ENCODE measurements at regions not wholly inside any gene's neighbourhood (a gene's known extent, or its start where the extent isn't known, plus 50 kb on each side); places are given as distances from the start of the nearest gene placed in this dataset.

- no peaks in the 10 kb centered on the region for H3K4me1 ChIP-seq (ENCODE audit: control insufficient read depth, insufficient read depth, low read length)
- no peak overlapping the region for H3K4me3 ChIP-seq (ENCODE audit: low read depth, low read length)
- H3K9ac ChIP-seq (ENCODE audit: low read length) = no peak overlapping the region
These were observed 981.3 kb upstream of the ALCAM start for GRCh38 chr3:104385421-104385820.

GRCh38 chr3:104388619-104389018 lies 978.1 kb upstream of the ALCAM start:
- Histone ChIP-seq H3K9me3 (ENCODE audit: control insufficient read depth, insufficient read depth, low read depth, low read length) (peaks cover 23% of the 10 kb centered on the region; the same call in 1 of the 2 replicates), H3K36me3 (ENCODE audit: control insufficient read depth, insufficient read depth, low read length) (peaks cover 3% of the 10 kb centered on the region; the same call in 1 of the 2 replicates), H3K27me3 (ENCODE audit: control insufficient read depth, insufficient read depth, low read length) (no peaks in the 10 kb centered on the region), H3K27ac (ENCODE audit: low read depth, low read length) (no peak overlapping the region), H3K4me3 (ENCODE audit: low read depth, low read length) (no peak overlapping the region), H3K9ac (ENCODE audit: low read length) (no peak overlapping the region), H3K4me1 (ENCODE audit: control insufficient read depth, insufficient read depth, low read length) (no peaks in the 10 kb centered on the region)

More at GRCh38 chr3:104385421-104385820, 981.3 kb upstream of the ALCAM start:
- H3K9me3 ChIP-seq (ENCODE audit: control insufficient read depth, insufficient read depth, low read depth, low read length) = peaks cover 4% of the 10 kb centered on the region; the same call in 1 of the 2 replicates
- no peaks in the 10 kb centered on the region for H3K27me3 ChIP-seq (ENCODE audit: control insufficient read depth, insufficient read depth, low read length)
- no peak overlapping the region for H3K27ac ChIP-seq (ENCODE audit: low read depth, low read length)
- peaks cover 7% of the 10 kb centered on the region; the same call in 1 of the 2 replicates for H3K36me3 ChIP-seq (ENCODE audit: control insufficient read depth, insufficient read depth, low read length)

- H3K4me3 ChIP-seq (ENCODE audit: low read depth, low read length) = no peak overlapping the region
- H3K4me1 ChIP-seq (ENCODE audit: control insufficient read depth, insufficient read depth, low read length) = no peaks in the 10 kb centered on the region
- H3K36me3 ChIP-seq (ENCODE audit: control insufficient read depth, insufficient read depth, low read length) = peaks cover 3% of the 10 kb centered on the region; the same call in 1 of the 2 replicates
- H3K27ac ChIP-seq (ENCODE audit: low read depth, low read length) = no peak overlapping the region
- no peaks in the 10 kb centered on the region for H3K27me3 ChIP-seq (ENCODE audit: control insufficient read depth, insufficient read depth, low read length)
- H3K9ac ChIP-seq (ENCODE audit: low read length) = no peak overlapping the region
- H3K9me3 ChIP-seq (ENCODE audit: control insufficient read depth, insufficient read depth, low read depth, low read length) = peaks cover 23% of the 10 kb centered on the region; the same call in 1 of the 2 replicates
These were observed 974.4 kb upstream of the ALCAM start for GRCh38 chr3:104392327-104392726.

GRCh38 chr3:104396974-104397669 lies 969.6 kb upstream of the ALCAM start:
- Histone ChIP-seq H3K9me3 (ENCODE audit: control insufficient read depth, insufficient read depth, low read depth, low read length) (peaks cover 17% of the 10 kb centered on the region; the same call in 1 of the 2 replicates), H3K27ac (ENCODE audit: low read depth, low read length) (no peak overlapping the region), H3K27me3 (ENCODE audit: control insufficient read depth, insufficient read depth, low read length) (no peaks in the 10 kb centered on the region)

DNA sequence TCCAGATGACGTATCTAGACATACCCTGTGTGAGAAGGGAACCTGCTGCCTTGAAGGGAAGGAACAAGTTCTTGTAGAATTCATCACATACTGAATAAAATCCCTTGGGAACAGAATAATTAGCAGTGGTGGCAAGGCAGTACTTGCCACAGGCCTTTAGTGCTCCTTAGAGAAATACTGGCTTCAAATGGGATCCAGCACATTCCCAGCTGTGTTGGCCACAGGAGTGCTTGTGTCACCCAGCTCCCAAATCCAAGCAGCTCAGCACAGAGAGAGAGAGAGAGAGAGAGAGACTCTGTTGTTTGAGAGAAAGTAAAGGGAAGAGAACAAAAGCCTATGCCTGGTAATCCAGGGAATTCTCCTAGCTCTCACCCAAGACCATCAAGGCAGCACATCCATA lies 969.0 kb upstream of the ALCAM start:
- Histone ChIP-seq H3K4me3 (ENCODE audit: low read depth, low read length) (no peak overlapping the region), H3K4me1 (ENCODE audit: control insufficient read depth, insufficient read depth, low read length) (no peaks in the 10 kb centered on the region), H3K27ac (ENCODE audit: low read depth, low read length) (no peak overlapping the region)

More at GRCh38 chr3:104396974-104397669, 969.6 kb upstream of the ALCAM start:
- H3K36me3 ChIP-seq (ENCODE audit: control insufficient read depth, insufficient read depth, low read length) = no peaks in the 10 kb centered on the region; the same call in 1 of the 2 replicates
- no peak overlapping the region for H3K4me3 ChIP-seq (ENCODE audit: low read depth, low read length)
- H3K9ac ChIP-seq (ENCODE audit: low read length) = no peak overlapping the region
- no peaks in the 10 kb centered on the region for H3K4me1 ChIP-seq (ENCODE audit: control insufficient read depth, insufficient read depth, low read length)

GRCh38 chr3:104402902-104403301 lies 963.8 kb upstream of the ALCAM start:
- no peaks in the 10 kb centered on the region for H3K27me3 ChIP-seq (ENCODE audit: control insufficient read depth, insufficient read depth, low read length)

More for the DNA sequence above, 969.0 kb upstream of the ALCAM start:
- no peak overlapping the region for H3K9ac ChIP-seq (ENCODE audit: low read length)
- peaks cover 14% of the 10 kb centered on the region; the same call in 1 of the 2 replicates for H3K9me3 ChIP-seq (ENCODE audit: control insufficient read depth, insufficient read depth, low read depth, low read length)
- H3K27me3 ChIP-seq (ENCODE audit: control insufficient read depth, insufficient read depth, low read length) = no peaks in the 10 kb centered on the region
- H3K36me3 ChIP-seq (ENCODE audit: control insufficient read depth, insufficient read depth, low read length) = no peaks in the 10 kb centered on the region; the same call in 1 of the 2 replicates

DNA sequence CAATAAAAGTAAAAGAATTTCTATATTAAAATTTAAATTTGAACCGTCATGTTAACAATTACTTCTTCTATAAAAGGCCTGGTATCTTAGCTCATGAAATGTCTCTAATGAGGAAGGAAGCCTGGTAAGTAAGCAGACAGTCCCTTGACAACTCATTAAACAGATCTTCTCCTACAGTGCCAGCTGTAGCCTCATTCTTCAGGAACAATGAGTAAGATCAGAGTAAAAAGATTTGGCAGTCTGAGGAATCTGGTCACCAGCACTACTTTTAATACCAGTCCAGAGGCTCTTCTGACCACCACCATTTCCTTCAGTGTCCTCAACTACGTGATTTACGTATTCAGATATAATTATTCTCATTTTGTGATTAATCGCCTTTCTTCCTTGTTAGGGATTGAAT lies 955.0 kb upstream of the ALCAM start:
- H3K27ac ChIP-seq (ENCODE audit: low read depth, low read length) = no peak overlapping the region
- H3K9ac ChIP-seq (ENCODE audit: low read length) = no peak overlapping the region
- no peaks in the 10 kb centered on the region for H3K4me1 ChIP-seq (ENCODE audit: control insufficient read depth, insufficient read depth, low read length)
- no peak overlapping the region for H3K4me3 ChIP-seq (ENCODE audit: low read depth, low read length)
- H3K36me3 ChIP-seq (ENCODE audit: control insufficient read depth, insufficient read depth, low read length) = peaks cover 23% of the 10 kb centered on the region; the same call in 1 of the 2 replicates
- H3K9me3 ChIP-seq (ENCODE audit: control insufficient read depth, insufficient read depth, low read depth, low read length) = no peaks in the 10 kb centered on the region
- H3K27me3 ChIP-seq (ENCODE audit: control insufficient read depth, insufficient read depth, low read length) = no peaks in the 10 kb centered on the region

More at GRCh38 chr3:104402902-104403301, 963.8 kb upstream of the ALCAM start:
- no peak overlapping the region for H3K4me3 ChIP-seq (ENCODE audit: low read depth, low read length)
- no peak overlapping the region for H3K27ac ChIP-seq (ENCODE audit: low read depth, low read length)
- peaks cover 14% of the 10 kb centered on the region; the same call in 1 of the 2 replicates for H3K9me3 ChIP-seq (ENCODE audit: control insufficient read depth, insufficient read depth, low read depth, low read length)
- no peak overlapping the region for H3K9ac ChIP-seq (ENCODE audit: low read length)
- peaks cover 5% of the 10 kb centered on the region; the same call in 1 of the 2 replicates for H3K36me3 ChIP-seq (ENCODE audit: control insufficient read depth, insufficient read depth, low read length)
- no peaks in the 10 kb centered on the region for H3K4me1 ChIP-seq (ENCODE audit: control insufficient read depth, insufficient read depth, low read length)

DNA sequence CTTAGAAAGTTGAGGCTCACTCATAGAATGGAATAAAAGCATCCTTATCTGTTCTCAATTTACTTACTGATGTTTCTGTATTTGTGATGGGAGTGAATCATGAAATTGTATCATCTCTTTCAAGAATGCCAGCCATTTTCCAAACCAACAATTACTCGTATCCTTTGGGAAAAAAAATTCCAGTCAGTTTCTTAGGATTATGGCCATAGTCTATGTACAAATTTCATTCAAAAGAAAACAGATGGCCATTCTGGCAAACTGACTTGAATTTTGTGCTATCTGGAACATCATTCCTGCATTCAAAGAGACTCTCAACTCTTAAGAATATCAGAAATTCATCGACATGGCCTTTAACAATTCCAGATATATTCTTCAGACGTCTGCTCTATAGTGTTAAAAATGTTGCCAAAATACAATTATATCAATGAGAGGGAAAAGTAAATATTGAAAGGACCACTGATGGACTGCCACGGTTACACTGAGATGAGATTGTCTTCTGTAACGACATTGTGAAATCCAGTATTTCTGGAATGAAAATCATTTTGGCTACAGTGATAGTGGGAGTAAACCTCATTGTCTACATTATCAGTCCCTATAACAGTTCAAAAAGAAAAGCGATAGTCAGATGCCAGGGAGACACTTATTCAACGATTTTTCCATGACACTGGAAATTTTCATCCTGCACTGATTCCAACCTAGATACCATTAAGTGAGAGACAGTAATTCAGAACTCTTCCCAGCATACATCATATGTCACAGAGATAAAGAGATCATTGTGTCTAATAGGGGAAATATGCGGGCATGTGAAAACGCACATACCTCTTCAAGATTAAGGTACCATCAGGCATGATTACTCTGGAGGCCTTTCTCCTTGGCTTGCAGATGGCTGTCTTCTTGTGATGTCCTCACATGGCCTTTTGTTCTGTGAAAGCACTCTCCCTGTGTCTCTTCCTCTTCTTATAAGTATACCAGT lies 953.8 kb upstream of the ALCAM start:
- Histone ChIP-seq H3K4me3 (ENCODE audit: low read depth, low read length) (no peak overlapping the region), H3K9me3 (ENCODE audit: control insufficient read depth, insufficient read depth, low read depth, low read length) (no peaks in the 10 kb centered on the region), H3K27me3 (ENCODE audit: control insufficient read depth, insufficient read depth, low read length) (no peaks in the 10 kb centered on the region), H3K36me3 (ENCODE audit: control insufficient read depth, insufficient read depth, low read length) (peaks cover 19% of the 10 kb centered on the region; the same call in 1 of the 2 replicates), H3K4me1 (ENCODE audit: control insufficient read depth, insufficient read depth, low read length) (no peaks in the 10 kb centered on the region; the same call in 1 of the 2 replicates), H3K27ac (ENCODE audit: low read depth, low read length) (no peak overlapping the region), H3K9ac (ENCODE audit: low read length) (no peak overlapping the region)

- Histone ChIP-seq H3K9me3 (ENCODE audit: control insufficient read depth, insufficient read depth, low read depth, low read length) (no peaks in the 10 kb centered on the region; the same call in 1 of the 2 replicates), H3K9ac (ENCODE audit: low read length) (no peak overlapping the region), H3K4me3 (ENCODE audit: low read depth, low read length) (no peak overlapping the region), H3K36me3 (ENCODE audit: control insufficient read depth, insufficient read depth, low read length) (peaks cover 5% of the 10 kb centered on the region; the same call in 1 of the 2 replicates), H3K27ac (ENCODE audit: low read depth, low read length) (no peak overlapping the region), H3K27me3 (ENCODE audit: control insufficient read depth, insufficient read depth, low read length) (no peaks in the 10 kb centered on the region), H3K4me1 (ENCODE audit: control insufficient read depth, insufficient read depth, low read length) (peaks cover 23% of the 10 kb centered on the region; the same call in 1 of the 2 replicates)
These were observed 938.3 kb upstream of the ALCAM start for GRCh38 chr3:104428337-104428925.

DNA sequence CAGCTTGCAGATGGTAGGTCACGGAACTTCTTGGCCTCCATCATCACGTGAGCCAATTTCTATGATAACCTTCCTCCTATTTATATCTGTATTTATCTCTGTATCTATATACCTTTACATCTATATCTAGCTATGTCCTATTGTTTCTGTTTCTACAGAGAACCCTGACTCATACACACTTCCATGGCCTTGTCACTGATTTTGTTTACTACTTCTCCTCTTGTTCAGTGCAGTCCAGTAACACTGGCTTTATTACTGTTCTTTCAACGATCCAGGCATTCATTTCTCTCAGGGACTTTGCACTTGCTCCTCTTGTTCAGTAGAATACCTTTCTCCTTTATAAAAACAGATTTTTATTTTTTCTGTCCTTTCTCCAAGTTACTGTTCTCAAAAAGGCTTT lies 937.0 kb upstream of the ALCAM start:
- Histone ChIP-seq H3K9me3 (ENCODE audit: control insufficient read depth, insufficient read depth, low read depth, low read length) (peaks cover 3% of the 10 kb centered on the region; the same call in 1 of the 2 replicates), H3K27me3 (ENCODE audit: control insufficient read depth, insufficient read depth, low read length) (no peaks in the 10 kb centered on the region), H3K36me3 (ENCODE audit: control insufficient read depth, insufficient read depth, low read length) (peaks cover 14% of the 10 kb centered on the region; the same call in 1 of the 2 replicates), H3K4me3 (ENCODE audit: low read depth, low read length) (no peak overlapping the region), H3K4me1 (ENCODE audit: control insufficient read depth, insufficient read depth, low read length) (peaks cover 23% of the 10 kb centered on the region; the same call in 1 of the 2 replicates), H3K27ac (ENCODE audit: low read depth, low read length) (no peak overlapping the region), H3K9ac (ENCODE audit: low read length) (no peak overlapping the region)
